ENCODE measurements at regions not wholly inside any gene's neighbourhood (a gene's known extent, or its start where the extent isn't known, plus 50 kb on each side); places are given as distances from the start of the nearest gene placed in this dataset.

DNA sequence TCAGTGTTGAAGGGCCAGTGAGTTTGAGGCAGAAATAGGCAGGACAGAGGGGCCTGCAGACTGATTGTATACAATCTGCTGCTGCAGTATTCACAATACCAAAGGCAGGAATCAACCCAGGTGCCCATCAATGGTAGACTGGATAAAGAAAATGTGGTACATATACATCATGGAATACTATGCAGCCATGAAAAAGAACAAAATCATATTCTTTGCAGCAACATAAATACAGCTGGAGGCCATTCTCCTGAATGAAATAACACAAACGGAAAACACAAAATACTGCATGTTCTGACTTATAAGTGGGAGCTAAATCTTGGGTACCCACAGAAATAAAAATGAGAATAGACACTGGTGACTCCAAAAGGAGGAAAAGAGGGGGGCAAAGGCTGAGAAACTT lies 485.1 kb downstream of the XYLT1 start:
- Histone ChIP-seq H3K36me3 (ENCODE audit: low read depth) (no peaks in the 10 kb centered on the region), H3K9me3 (ENCODE audit: severe bottlenecking) (no peaks in the 10 kb centered on the region)
- ATAC-seq (ENCODE audit: low read depth), result no peak

DNA sequence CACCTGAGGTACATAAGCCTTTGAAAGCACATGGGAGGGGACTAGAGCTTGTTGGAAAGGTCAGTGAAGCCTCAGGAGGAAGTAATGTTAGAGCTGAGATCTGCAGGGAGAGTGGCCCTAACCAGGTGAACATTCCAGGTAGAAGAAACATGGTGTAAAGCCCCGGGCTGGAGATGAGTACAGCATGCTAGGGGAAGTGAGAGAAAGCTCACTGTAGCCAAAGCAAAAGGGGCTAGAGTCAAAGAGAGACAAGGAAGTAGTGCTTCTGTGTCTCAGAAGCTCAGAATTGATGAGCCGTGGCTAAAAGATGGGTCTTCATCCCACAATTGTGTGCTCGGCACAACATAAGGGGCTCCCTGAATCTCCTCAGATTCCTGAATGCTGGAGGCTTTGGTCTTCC lies 481.8 kb downstream of the XYLT1 start:
- ATAC-seq (ENCODE audit: low read depth) (no peak), DNase-seq (ENCODE audit: low spot score) (no peak)
- Histone ChIP-seq H3K27ac (ENCODE audit: poor library complexity, severe bottlenecking) (no peak overlapping the region), H3K36me3 (ENCODE audit: low read depth) (no peaks in the 10 kb centered on the region), H3K27me3 (ENCODE audit: insufficient read depth, poor library complexity, severe bottlenecking) (no peaks in the 10 kb centered on the region), H3K4me3 (ENCODE audit: severe bottlenecking) (no peak overlapping the region), H3K9me3 (ENCODE audit: severe bottlenecking) (no peaks in the 10 kb centered on the region), H3K4me1 (ENCODE audit: insufficient read depth, poor library complexity, severe bottlenecking) (no peaks in the 10 kb centered on the region)
- no peak for TF ChIP-seq CTCF (IDR thresholded peaks at IDR 0.05; ENCODE audit: poor library complexity, severe bottlenecking)

More for the DNA sequence above, 485.1 kb downstream of the XYLT1 start:
- no peaks in the 10 kb centered on the region for H3K4me1 ChIP-seq (ENCODE audit: insufficient read depth, poor library complexity, severe bottlenecking)
- no peak for DNase-seq (ENCODE audit: low spot score)
- no peak for TF ChIP-seq CTCF (IDR thresholded peaks at IDR 0.05; ENCODE audit: poor library complexity, severe bottlenecking)
- no peaks in the 10 kb centered on the region for H3K27me3 ChIP-seq (ENCODE audit: insufficient read depth, poor library complexity, severe bottlenecking)
- no peak overlapping the region for H3K4me3 ChIP-seq (ENCODE audit: severe bottlenecking)
- H3K27ac ChIP-seq (ENCODE audit: poor library complexity, severe bottlenecking), result no peak overlapping the region

GRCh38 chr16:16989368-16989767 lies 481.4 kb downstream of the XYLT1 start:
- H3K4me3 ChIP-seq (ENCODE audit: severe bottlenecking), result no peak overlapping the region
- H3K27me3 ChIP-seq (ENCODE audit: insufficient read depth, poor library complexity, severe bottlenecking), result no peaks in the 10 kb centered on the region
- no peak overlapping the region for H3K27ac ChIP-seq (ENCODE audit: poor library complexity, severe bottlenecking)
- H3K36me3 ChIP-seq (ENCODE audit: low read depth), result no peaks in the 10 kb centered on the region
- TF ChIP-seq CTCF (IDR thresholded peaks at IDR 0.05; ENCODE audit: poor library complexity, severe bottlenecking), result no peak
- no peaks in the 10 kb centered on the region for H3K4me1 ChIP-seq (ENCODE audit: insufficient read depth, poor library complexity, severe bottlenecking)
- no peaks in the 10 kb centered on the region for H3K9me3 ChIP-seq (ENCODE audit: severe bottlenecking)
- ATAC-seq (ENCODE audit: low read depth) (no peak), DNase-seq (ENCODE audit: low spot score) (no peak)

DNA sequence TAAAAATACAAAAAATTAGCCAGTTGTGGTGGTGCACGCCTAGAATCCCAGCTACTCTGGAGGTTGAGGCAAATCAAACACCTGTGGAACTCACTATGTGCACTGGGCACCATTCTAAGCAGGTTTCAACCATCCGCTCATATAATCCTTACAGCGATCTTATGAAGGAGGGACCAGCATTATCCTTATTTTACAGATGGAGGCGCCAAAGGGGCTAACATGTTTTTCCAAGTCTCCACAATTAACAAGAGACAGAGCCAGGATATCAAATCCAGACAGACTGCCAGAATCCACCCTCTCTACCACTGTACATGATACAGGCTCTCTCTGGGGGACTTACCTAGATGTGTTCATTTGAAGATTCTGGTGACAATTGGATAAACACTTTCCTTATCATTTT lies 479.0 kb downstream of the XYLT1 start:
- H3K27ac ChIP-seq (ENCODE audit: poor library complexity, severe bottlenecking), result no peak overlapping the region
- H3K4me1 ChIP-seq (ENCODE audit: insufficient read depth, poor library complexity, severe bottlenecking), result no peaks in the 10 kb centered on the region
- DNase-seq (ENCODE audit: low spot score) (no peak), ATAC-seq (ENCODE audit: low read depth) (no peak)
- H3K27me3 ChIP-seq (ENCODE audit: insufficient read depth, poor library complexity, severe bottlenecking), result no peaks in the 10 kb centered on the region
- H3K9me3 ChIP-seq (ENCODE audit: severe bottlenecking), result no peaks in the 10 kb centered on the region
- no peaks in the 10 kb centered on the region for H3K36me3 ChIP-seq (ENCODE audit: low read depth)
- H3K4me3 ChIP-seq (ENCODE audit: severe bottlenecking), result no peak overlapping the region
- TF ChIP-seq CTCF (IDR thresholded peaks at IDR 0.05; ENCODE audit: poor library complexity, severe bottlenecking), result no peak

DNA sequence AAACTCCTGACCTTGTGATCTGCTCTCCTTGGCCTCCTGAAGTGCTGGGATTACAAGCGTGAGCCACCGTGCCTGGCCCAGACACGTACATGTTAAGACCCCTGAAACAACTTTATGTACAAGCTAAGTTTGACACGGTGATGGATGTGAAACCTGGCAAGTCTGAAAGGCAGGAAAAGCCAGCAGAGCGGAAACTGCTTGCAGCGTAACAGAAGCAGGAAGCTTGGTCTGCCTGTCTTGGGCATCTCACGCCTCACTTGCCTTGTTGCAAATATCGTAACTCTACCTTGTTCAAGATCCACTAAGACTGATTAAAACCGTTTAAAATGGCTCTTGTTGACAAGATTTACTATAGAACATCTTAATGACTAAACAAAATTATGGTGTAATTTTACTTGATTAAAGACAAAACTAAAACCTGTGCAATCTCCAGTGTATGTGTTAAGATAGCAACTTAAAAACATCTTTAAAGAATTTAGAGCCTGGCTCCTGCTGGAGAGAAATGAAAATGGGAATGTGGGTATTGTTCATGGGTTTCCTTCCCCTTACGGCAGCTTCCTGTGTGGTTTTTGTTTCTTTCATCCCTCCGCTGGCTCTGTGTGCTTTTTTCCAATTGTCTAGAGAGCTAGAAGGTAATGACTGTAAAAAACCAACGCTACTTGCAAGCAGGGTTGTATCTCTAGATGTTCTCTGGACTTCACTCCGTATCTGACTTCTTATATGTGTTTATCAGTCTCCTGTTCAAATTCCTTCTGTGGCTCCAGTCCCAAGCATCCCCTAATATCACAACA lies 477.6 kb downstream of the XYLT1 start:
- DNase-seq (ENCODE audit: low spot score) (no peak), ATAC-seq (ENCODE audit: low read depth) (no peak)
- TF ChIP-seq CTCF (IDR thresholded peaks at IDR 0.05; ENCODE audit: poor library complexity, severe bottlenecking), result no peak
- Histone ChIP-seq H3K27me3 (ENCODE audit: insufficient read depth, poor library complexity, severe bottlenecking) (no peaks in the 10 kb centered on the region), H3K4me1 (ENCODE audit: insufficient read depth, poor library complexity, severe bottlenecking) (no peaks in the 10 kb centered on the region), H3K36me3 (ENCODE audit: low read depth) (no peaks in the 10 kb centered on the region), H3K27ac (ENCODE audit: poor library complexity, severe bottlenecking) (no peak overlapping the region), H3K9me3 (ENCODE audit: severe bottlenecking) (no peaks in the 10 kb centered on the region), H3K4me3 (ENCODE audit: severe bottlenecking) (no peak overlapping the region)

Measured in RWPE2 (cell line).